ENCODE measurements at regions not wholly inside any gene's neighbourhood (a gene's known extent, or its start where the extent isn't known, plus 50 kb on each side); places are given as distances from the start of the nearest gene placed in this dataset.
A peak's percentile ranks its signal among the peaks of the same experiment; 100 is the strongest.

GRCh38 chr10:2296179-2296891 lies 559.0 kb upstream of the ADARB2 start:
- TF ChIP-seq, protein P1, sequence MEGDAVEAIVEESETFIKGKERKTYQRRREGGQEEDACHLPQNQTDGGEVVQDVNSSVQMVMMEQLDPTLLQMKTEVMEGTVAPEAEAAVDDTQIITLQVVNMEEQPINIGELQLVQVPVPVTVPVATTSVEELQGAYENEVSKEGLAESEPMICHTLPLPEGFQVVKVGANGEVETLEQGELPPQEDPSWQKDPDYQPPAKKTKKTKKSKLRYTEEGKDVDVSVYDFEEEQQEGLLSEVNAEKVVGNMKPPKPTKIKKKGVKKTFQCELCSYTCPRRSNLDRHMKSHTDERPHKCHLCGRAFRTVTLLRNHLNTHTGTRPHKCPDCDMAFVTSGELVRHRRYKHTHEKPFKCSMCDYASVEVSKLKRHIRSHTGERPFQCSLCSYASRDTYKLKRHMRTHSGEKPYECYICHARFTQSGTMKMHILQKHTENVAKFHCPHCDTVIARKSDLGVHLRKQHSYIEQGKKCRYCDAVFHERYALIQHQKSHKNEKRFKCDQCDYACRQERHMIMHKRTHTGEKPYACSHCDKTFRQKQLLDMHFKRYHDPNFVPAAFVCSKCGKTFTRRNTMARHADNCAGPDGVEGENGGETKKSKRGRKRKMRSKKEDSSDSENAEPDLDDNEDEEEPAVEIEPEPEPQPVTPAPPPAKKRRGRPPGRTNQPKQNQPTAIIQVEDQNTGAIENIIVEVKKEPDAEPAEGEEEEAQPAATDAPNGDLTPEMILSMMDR (conservative IDR thresholded peaks at IDR 0.05; ENCODE audit: low read depth, low read length) = no peak
- DNase-seq (ENCODE audit: low read depth) = no peak
- no peak overlapping the region for H3K4me3 ChIP-seq (ENCODE audit: low read depth, low read length)

GRCh38 chr10:2294739-2295138 lies 557.4 kb upstream of the ADARB2 start:
- H3K4me3 ChIP-seq (ENCODE audit: low read depth, low read length) = no peak overlapping the region
- TF ChIP-seq, protein P1 (conservative IDR thresholded peaks at IDR 0.05; ENCODE audit: low read depth, low read length) = no peak
- no peak for DNase-seq (ENCODE audit: low read depth)

DNA sequence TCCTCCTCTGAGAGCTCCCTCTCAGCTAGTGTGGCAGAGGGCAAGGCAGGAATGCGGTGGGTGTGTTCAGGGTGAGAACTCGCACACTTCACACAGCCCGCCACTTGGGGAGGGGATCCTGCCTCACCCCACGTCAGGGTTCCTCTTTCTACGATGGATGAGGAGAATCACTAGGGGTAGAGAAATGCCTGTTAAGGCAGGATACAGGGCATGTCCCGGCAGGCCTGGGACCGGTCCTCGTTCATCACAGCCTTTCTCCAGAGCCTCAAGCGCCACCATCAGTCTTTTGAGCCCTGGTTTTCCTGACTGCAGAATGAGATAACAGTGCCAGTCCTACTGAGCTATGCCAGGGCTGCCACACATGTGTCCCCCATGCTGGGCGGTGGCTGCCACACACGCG lies 546.7 kb upstream of the ADARB2 start:
- DNase-seq (ENCODE audit: low read depth) = no peak
- H3K4me3 ChIP-seq (ENCODE audit: low read depth, low read length) = no peak overlapping the region
- TF ChIP-seq, protein P1 (conservative IDR thresholded peaks at IDR 0.05; ENCODE audit: low read depth, low read length) = no peak

DNA sequence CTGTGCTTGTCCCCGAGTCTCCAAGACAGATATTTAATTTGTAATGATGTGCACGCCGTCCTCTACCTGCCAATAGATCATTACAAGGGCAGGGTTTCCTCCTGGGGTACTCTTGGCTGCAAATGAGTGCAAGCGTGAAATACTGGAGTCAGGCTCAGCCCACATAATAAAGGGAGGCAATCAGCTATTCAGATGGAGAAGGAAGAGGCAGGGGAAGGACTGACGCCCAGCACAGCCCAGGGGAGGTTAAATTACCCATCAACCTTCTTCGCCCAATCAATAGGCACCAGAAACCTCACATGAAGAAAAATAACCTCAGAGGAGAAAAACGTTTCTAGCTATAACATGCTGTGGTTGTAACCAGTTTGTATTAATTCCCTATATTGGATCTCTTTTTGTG lies 544.9 kb upstream of the ADARB2 start:
- no peak overlapping the region for H3K4me3 ChIP-seq (ENCODE audit: low read depth, low read length)
- TF ChIP-seq, protein P1 (conservative IDR thresholded peaks at IDR 0.05; ENCODE audit: low read depth, low read length) = no peak

DNA sequence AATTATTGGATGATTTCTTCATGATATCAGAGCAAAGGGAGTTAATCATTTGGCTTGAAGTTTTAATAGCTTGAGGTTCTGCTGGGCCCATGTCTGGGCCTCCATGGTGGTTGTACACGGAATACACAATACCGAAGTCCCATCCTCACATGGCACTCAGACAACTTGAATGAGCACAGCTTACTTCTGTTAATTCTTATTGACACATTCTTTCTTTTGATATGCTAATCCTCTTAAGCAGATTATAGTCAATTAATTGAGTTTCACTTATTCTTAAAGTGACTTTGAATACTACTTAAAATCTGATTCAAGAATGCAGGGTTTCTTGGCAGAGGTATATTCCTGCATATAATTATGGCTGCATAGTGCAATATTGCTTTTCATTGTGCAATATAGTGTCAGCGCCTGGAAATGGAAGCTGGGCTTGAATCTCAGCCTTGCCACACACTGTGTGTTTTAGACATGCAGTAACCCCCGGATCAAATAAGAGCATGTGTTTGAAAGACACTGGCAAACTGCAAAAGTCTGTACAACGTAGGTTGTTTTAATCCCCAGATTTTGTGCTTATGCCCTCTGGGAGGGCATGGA lies 543.5 kb upstream of the ADARB2 start:
- no peak for DNase-seq (ENCODE audit: low read depth)
- TF ChIP-seq, protein P1 (conservative IDR thresholded peaks at IDR 0.05; ENCODE audit: low read depth, low read length) = no peak
- H3K4me3 ChIP-seq (ENCODE audit: low read depth, low read length) = no peak overlapping the region

More for the DNA sequence above, 544.9 kb upstream of the ADARB2 start:
- no peak for DNase-seq (ENCODE audit: low read depth)

GRCh38 chr10:2279711-2280110 lies 542.4 kb upstream of the ADARB2 start:
- TF ChIP-seq, protein P1 (conservative IDR thresholded peaks at IDR 0.05; ENCODE audit: low read depth, low read length) = no peak
- DNase-seq (ENCODE audit: low read depth) = peak; percentile 29
- H3K4me3 ChIP-seq (ENCODE audit: low read depth, low read length) = no peak overlapping the region

DNA sequence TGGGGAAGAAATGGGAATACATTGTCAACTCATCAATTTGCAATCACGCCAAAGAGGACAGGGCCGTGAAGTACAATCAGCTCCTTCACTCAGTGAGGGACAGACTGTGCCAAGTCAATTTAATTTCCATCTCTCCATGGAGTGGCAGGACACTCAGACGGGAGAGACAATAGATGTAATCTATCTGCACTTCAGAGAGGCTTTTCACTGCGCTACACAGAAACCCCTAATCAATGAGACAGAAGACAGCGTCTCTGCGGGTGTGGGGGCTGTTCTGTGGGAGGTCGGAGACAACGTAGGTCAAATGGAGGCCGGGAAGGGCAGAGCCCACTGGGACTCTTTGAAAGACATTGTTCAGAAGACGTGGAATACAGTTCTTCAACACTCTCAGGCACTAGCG lies 541.0 kb upstream of the ADARB2 start:
- TF ChIP-seq, protein P1 (conservative IDR thresholded peaks at IDR 0.05; ENCODE audit: low read depth, low read length) = no peak
- no peak for DNase-seq (ENCODE audit: low read depth)
- no peak overlapping the region for H3K4me3 ChIP-seq (ENCODE audit: low read depth, low read length)
